Lung (tissue), 11 donors: ENCODE measurements at regions not wholly inside any gene's neighbourhood (a gene's known extent, or its start where the extent isn't known, plus 50 kb on each side); places are given as distances from the start of the nearest gene placed in this dataset.

Source experiments
- ATAC-seq: fragments of 200-7000 bp; cut with Tn5 transposase; one replicate; pipeline ENCODE4 v1.9.1; 2020; ENCODE audit warnings: moderate number of reproducible peaks; ENCODE audit not compliant: insufficient read depth, low FRiP score
- DNase-seq, 3 donors: peaks; one replicate each; pipeline ENCODE4 v3.0.0-alpha.2; 2013 to 2017
- H3K27ac ChIP-seq, 2 donors: one replicate each; pipeline ENCODE4 v1.5.1; 2013; ENCODE audit warnings: mild to moderate bottlenecking in 2 of 2, moderate library complexity in 2 of 2, control low read depth in 1 of 2, inconsistent platforms in 1 of 2, low read depth in 1 of 2, low read length in 1 of 2
- H3K27me3 ChIP-seq, 3 donors: one replicate each; pipeline ENCODE4 v1.5.1; 2013; ENCODE audit warnings: low read length in 2 of 3; ENCODE audit not compliant: control insufficient read depth in 3 of 3, insufficient read depth in 3 of 3
- H3K36me3 ChIP-seq, 4 donors: one replicate each; pipeline ENCODE4 v1.5.1; 2013; ENCODE audit warnings: low read length in 4 of 4, mild to moderate bottlenecking in 1 of 4, moderate library complexity in 1 of 4; ENCODE audit not compliant: control insufficient read depth in 4 of 4, insufficient read depth in 4 of 4
- H3K4me1 ChIP-seq, 5 donors: one replicate each; pipeline ENCODE4 v1.5.1; 2013; ENCODE audit warnings: low read length in 5 of 5, mild to moderate bottlenecking in 2 of 5, moderate library complexity in 1 of 5; ENCODE audit not compliant: control insufficient read depth in 5 of 5, insufficient read depth in 5 of 5
- H3K4me3 ChIP-seq: one replicate; pipeline ENCODE4 v1.5.1; 2013; ENCODE audit warnings: mild to moderate bottlenecking, control low read depth, moderate library complexity
- H3K9ac ChIP-seq, 2 donors: one replicate each; pipeline ENCODE4 v1.5.1; 2013; ENCODE audit warnings: low read length in 2 of 2, control low read depth in 1 of 2; ENCODE audit not compliant: insufficient read depth in 1 of 2
- H3K9me3 ChIP-seq, 4 donors: one replicate each; pipeline ENCODE4 v1.5.1; 2013; ENCODE audit warnings: low read length in 3 of 4, mild to moderate bottlenecking in 1 of 4, moderate library complexity in 1 of 4; ENCODE audit not compliant: control insufficient read depth in 4 of 4, insufficient read depth in 3 of 4
- WGBS, 2 donors: extraction: QIAGEN DNeasy Blood & Tissue Kit; methylation state at CpG; one replicate each; pipeline ENCODE4 v1.1.7; 2013; 5-methylcytosine and 5-hydroxymethylcytosine counted together
- TF ChIP-seq, protein P1 (sequence below): IDR thresholded peaks from 2 replicates; pipeline ENCODE4 v1.5.1; 2012; ENCODE audit warnings: mild to moderate bottlenecking; ENCODE audit errors: control extremely low read depth, extremely low read depth
- donor health status: control.
- donor health status: control.
- donor health status: Bipolar disorder and iron deficiency.
- donor health status: healthy.
- donor health status: DM: yes; HTN: yes; CAD: no.

DNA sequence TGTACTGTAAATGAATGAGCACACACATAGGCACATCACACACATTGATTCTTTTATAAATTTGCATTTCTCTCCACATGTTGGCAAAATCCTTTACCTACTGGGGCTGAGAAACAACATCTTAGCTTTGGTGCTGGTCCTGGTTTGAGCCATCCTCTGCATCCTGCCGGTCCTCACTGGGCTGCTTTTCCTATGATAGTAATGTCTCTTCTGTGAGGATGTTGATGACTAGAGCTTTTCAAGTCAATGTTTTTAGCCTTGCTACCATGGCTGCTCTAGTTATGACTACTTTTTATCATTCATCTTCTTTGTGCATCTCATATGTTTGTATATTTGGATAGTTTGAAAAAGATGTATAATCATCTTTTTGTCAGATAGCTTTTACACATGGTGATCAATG is 280.4 kb upstream of the CD180 start:
- no peak overlapping the region for H3K27ac ChIP-seq
- no peak overlapping the region for H3K9ac ChIP-seq

DNA sequence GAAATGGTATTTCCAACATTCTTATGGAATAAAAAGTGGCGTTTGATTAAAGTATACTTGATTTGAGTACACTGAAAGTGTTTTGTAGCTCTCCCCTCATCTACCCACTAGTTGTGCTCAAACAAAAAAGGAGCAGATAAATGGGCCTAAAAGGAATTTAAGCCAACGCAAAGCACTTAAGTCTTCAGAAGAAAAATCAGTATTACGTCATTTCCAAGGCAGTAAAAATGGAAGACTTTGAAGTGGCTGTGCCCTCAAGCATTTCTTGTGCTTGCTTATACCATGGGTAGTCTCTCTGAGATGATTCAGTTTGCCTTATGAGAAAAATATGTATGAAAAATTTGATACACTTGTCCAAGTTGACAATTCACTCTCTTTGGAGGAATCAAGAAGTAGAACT is 279.9 kb upstream of the CD180 start:
- H3K4me3 ChIP-seq, result no peak overlapping the region
- whole genome bisulfite sequencing, 2 donors, result 62 to 80% methylated on average over 3 of the region's 3 CpGs
- H3K36me3 ChIP-seq, result no peaks in the 10 kb centered on the region
- peak in 2 of 3 donors; percentile 39 to 62 for DNase-seq
- no peak overlapping the region for H3K27ac ChIP-seq
- no peaks in the 10 kb centered on the region for H3K9me3 ChIP-seq
- TF ChIP-seq, protein P1, sequence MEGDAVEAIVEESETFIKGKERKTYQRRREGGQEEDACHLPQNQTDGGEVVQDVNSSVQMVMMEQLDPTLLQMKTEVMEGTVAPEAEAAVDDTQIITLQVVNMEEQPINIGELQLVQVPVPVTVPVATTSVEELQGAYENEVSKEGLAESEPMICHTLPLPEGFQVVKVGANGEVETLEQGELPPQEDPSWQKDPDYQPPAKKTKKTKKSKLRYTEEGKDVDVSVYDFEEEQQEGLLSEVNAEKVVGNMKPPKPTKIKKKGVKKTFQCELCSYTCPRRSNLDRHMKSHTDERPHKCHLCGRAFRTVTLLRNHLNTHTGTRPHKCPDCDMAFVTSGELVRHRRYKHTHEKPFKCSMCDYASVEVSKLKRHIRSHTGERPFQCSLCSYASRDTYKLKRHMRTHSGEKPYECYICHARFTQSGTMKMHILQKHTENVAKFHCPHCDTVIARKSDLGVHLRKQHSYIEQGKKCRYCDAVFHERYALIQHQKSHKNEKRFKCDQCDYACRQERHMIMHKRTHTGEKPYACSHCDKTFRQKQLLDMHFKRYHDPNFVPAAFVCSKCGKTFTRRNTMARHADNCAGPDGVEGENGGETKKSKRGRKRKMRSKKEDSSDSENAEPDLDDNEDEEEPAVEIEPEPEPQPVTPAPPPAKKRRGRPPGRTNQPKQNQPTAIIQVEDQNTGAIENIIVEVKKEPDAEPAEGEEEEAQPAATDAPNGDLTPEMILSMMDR, result no peak
- no peak overlapping the region for H3K9ac ChIP-seq
- ATAC-seq, result no peak
- no peaks in the 10 kb centered on the region for H3K27me3 ChIP-seq
- H3K4me1 ChIP-seq, result no peaks in the 10 kb centered on the region

More for the DNA sequence above, 280.4 kb upstream of the CD180 start:
- H3K9me3 ChIP-seq, result no peaks in the 10 kb centered on the region
- no peaks in the 10 kb centered on the region for H3K27me3 ChIP-seq
- DNase-seq (no peak), ATAC-seq (no peak)
- no peak overlapping the region for H3K4me3 ChIP-seq
- H3K4me1 ChIP-seq, result no peaks in the 10 kb centered on the region
- TF ChIP-seq, protein P1, result no peak
- WGBS, 2 donors, result 87 to 97% methylated on average over 1 of the region's 1 CpG
- no peaks in the 10 kb centered on the region for H3K36me3 ChIP-seq

DNA sequence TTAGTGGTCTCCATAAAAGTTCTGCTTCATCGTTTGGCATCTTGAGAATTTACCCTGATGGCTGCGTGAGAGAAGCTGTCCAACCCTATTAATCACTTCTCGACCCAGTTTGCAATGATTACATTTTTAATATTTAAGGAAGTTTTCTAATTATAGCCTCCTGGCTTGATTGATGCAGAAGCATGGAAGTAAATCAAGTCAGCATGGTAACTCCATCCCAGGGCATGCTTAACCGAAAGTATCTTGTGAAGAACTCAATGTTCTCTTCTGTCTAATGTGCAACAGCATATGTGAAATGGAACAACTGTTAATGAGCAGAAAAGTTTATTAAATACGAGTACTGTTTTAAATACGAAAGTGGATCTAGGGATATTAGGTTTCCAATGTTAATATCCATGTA is 278.9 kb upstream of the CD180 start:
- Histone ChIP-seq H3K4me3 (no peak overlapping the region), H3K4me1 (no peaks in the 10 kb centered on the region), H3K36me3 (no peaks in the 10 kb centered on the region), H3K9me3 (no peaks in the 10 kb centered on the region), H3K27me3 (no peaks in the 10 kb centered on the region), H3K27ac (no peak overlapping the region), H3K9ac (no peak overlapping the region)
- DNase-seq, result no peak
- TF ChIP-seq, protein P1, result no peak
- WGBS, 2 donors, result 72 to 90% methylated on average over 6 of the region's 6 CpGs
- no peak for ATAC-seq

DNA sequence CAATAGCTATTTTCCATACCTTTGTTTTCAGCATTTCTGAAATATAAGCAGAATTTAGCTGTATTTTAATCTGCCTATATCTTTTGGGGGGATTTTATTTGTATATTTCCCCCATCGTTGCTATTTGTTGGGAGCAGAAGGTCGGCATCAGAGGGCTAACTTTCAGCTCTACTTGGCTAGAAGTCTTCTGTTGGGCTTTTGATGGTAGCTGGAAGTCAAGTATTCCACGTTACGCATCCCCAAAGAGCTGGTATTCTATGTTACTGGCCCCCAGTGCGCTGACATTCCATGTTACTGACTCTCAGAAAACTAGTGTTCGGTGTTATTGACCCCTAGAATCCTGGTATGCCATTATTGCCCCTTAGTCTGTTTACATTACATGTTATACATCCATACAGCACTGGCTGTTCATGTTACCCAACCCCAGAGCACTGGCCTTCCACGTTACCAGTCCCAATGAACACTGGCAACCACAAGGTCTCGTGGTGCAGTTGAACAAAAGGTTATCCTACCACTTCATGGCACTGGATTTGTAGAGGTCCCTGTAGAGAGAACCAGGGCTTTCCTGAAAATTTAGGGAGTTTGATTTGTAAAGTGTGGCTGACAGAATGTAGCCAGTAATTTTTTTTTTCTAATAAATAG is 278.1 kb upstream of the CD180 start:
- TF ChIP-seq, protein P1, result no peak
- 86 to 88% methylated on average over 8 of the region's 8 CpGs for WGBS, 2 donors
- H3K36me3 ChIP-seq, result no peaks in the 10 kb centered on the region
- no peaks in the 10 kb centered on the region for H3K9me3 ChIP-seq
- no peak overlapping the region for H3K27ac ChIP-seq
- ATAC-seq, result no peak
- H3K27me3 ChIP-seq, result no peaks in the 10 kb centered on the region
- H3K9ac ChIP-seq, result no peak overlapping the region
- H3K4me1 ChIP-seq, result no peaks in the 10 kb centered on the region
- DNase-seq, result no peak
- H3K4me3 ChIP-seq, result no peak overlapping the region
